Left colon (tissue), 2 donors: ENCODE measurements at regions not wholly inside any gene's neighbourhood (a gene's known extent, or its start where the extent isn't known, plus 50 kb on each side); places are given as distances from the start of the nearest gene placed in this dataset.
"Not testable (repeated sequence)": the region's sequence is repeated elsewhere in the genome, so short reads cannot be mapped to it uniquely, and the experiment has no call there.

ENCODE experiments used
- ATAC-seq: fragments of 200-7000 bp; cut with Tn5 transposase; one replicate; pipeline ENCODE4 v1.9.1; 2020; ENCODE audit warnings: mild to moderate bottlenecking, moderate library complexity
- DNase-seq, 2 donors: peaks; one replicate each; pipeline ENCODE4 v3.0.0-alpha.2; 2020
- intact Hi-C, 2 donors: fragments of 100-400 bp; cut with DNase I in 1 of 2; cut with micrococcal nuclease in 1 of 2; formaldehyde crosslinking; loops; one replicate each; pipeline versions ENCODE4 v1.11.2 to v1.14.0; 2022; cut with DNase I, micrococcal nuclease
- donor health status: DM: no; HTN: no; CAD: no.
- donor health status: DM: yes; HTN: yes; CAD: no.

DNA sequence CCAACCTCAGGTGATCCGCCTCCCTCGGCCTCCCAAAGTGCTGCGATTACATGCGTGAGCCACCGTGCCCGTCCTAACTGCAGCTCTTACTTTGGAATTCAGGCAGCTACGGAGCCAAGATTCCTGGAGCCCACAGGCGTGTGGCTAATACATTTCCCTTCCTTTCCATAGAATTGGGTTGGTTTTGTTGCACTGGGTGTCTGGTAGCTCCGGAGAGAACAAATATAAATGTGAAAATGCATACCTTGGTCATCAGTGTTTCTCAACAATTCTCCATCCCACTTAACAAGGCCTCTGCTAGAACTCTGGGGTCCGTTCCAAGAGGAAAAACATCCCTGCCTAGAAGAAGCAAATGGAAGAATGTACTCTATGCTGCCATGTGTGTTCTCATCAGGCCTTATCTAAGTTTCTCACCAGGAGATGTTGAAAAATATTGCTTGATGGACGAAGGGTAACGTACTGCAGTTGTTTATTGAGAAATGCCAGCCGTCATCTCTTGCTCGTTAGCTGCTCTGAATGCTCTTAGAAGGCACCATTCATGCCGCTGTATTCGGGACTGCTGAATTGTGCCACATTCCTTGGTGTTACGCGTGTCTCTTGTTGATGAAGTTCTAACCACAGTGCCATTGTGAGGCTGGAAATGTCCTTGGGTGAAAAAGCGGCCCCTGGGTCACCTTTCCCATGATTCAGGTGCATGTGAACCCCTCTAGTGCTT, 50.5 kb upstream of the CD99 start:
- DNase-seq (no peak), ATAC-seq (no peak)
- intact Hi-C loops: loop anchor here (5.0 to 10.0 kb wide), 2 partner anchors 172 to 174 kb away; no protein-coding TSS in a partner anchor

DNA sequence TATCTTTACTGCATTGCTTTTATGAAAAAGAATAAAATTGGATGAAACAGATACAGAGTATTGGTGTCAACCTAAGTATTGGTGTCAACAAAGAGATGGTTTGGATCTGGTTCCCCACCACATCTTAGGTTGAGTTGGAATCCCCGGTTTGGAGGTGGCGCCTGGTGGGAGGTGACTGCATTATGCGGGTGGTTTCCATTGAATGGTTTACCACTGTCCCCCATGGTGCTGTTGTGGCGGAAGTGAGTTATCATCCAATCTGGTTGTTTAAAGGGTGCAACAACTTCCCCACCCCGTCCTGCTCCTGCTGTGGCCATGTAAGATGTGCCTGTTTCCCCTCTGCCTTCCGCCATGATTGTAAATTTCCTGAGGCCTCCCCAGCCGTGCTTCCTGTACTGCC, 52.8 kb upstream of the CD99 start:
- ATAC-seq: no peak
- intact Hi-C loops: no loop called here
- DNase-seq: no peak

DNA sequence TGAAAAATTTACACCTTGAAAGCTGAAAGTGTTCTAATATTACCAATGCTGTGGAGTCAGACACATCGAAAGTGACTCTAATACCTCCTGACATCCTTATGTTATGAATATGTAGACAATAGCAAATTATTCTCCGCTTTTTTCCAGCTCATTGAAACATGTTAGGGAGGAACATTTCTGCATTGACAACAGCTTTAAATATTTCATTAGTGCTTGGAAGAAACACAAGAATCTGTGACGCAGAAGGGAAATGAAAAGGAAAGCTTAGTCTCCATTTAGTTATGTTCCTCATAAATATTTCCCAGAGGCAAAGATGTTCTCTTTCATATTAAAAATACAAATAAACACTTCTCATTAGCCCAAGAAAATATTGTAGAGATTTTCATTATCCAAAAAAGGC, 55.8 kb upstream of the CD99 start:
- intact Hi-C loops: no loop called here
- ATAC-seq: no peak
- DNase-seq: no peak

DNA sequence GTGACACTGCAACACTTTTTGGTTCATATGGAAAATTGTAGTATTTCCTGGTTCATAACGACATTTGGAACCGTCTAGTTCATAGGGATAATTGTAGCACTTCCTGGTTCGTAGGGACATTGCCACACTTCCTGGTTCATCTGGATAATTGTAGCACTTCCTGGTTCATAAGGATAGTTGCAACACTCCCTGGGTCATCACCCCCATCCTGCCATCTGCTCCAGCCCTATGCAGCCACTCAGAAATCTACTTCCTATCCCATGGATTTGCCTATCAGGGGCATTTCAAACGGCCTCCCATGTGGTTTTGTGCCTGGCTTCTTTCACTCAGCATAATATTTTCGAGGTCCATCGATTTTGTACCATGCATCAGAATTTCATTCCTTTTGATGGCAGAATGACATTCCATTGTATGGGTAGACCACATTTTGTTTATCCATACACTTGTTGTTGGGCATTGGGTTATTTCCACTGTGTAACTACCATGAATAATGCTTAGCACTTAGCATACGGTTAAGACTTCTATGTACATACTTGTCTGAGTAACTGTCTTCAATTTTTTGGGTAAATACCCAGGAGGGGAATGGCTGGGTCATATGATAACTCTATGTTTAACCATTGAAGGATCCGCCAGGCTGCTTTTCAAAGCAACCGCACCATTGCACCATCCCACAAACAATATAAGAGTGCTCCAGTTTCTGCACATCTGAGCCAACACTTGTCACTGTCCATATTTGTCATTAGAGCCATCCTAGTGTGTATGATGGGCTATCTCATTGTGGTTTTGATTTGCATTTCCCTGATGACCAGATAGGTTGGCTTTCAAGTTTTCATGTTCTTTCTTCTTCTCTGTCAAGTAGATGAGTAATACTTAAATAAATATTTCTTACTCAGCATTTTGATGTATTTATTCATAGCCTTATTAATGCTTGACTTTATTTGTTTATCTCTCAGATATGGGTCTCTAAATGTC, 58.3 kb upstream of the CD99 start:
- peak; percentile 36 for ATAC-seq
- intact Hi-C loops: no loop called here

DNA sequence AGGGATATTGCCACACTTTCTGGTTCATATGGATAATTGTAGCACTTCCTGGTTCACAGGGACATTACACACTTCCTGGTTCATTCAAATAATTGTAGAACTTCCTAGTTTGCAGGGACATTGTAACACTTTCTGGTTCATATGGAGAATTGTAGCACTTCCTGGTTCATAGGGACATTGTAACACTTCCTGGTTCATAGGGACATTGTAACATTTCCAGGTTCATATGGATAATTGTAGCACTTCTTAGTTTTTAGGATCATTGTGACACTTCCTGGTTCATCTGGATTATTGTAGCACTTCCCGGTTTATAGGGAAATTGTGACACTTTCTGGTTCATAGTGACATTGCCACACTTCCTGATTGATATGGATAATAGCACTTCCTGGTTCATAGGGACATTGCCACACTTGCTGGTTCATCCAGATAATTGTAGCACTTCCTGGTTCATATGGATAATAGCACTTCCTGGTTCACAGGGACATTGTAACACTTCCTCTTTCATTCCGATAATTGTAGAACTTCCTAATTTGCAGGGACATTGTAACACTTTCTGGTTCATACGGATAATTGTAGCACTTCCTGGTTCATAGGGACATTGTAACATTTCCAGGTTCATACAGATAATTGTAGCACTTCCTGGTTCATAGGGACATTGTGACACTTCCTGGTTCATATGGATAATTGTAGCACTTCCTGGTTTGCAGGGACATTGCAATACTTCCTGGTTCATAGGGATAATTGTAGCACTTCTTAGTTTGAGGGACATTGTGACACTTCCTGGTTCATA, 59.2 kb upstream of the CD99 start:
- ATAC-seq: peak; percentile 30
- intact Hi-C loops: no loop called here
- DNase-seq: no peak

More for the DNA sequence above, 58.3 kb upstream of the CD99 start:
- DNase-seq: no peak

DNA sequence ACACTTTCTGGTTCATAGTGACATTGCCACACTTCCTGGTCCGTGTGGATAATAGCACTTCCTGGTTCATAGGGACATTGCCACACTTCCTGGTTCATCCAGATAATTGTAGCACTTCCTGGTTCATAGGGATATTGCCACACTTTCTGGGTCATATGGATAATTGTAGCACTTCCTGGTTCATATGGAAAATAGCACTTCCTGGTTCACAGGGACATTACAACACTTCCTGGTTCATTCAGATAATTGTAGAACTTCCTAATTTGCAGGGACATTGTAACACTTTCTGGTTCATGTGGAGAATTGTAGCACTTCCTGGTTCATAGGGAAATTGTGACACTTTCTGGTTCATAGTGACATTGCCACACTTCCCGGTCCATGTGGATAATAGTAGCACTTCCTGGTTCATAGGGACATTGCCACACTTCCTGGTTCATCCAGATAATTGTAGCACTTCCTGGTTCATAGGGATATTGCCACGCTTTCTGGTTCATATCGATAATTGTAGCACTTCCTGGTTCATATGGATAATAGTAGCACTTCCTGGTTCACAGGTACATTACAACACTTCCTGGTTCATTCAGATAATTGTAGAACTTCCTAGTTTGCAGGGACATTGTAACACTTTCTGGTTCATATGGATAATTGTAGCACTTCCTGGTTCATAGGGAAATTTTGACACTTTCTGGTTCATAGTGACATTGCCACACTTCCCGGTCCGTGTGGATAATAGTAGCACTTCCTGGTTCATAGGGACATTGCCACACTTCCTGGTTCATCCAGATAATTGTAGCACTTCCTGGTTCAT, 60.0 kb upstream of the CD99 start:
- intact Hi-C loops, DNase-seq, ATAC-seq: not testable (repeated sequence)

DNA sequence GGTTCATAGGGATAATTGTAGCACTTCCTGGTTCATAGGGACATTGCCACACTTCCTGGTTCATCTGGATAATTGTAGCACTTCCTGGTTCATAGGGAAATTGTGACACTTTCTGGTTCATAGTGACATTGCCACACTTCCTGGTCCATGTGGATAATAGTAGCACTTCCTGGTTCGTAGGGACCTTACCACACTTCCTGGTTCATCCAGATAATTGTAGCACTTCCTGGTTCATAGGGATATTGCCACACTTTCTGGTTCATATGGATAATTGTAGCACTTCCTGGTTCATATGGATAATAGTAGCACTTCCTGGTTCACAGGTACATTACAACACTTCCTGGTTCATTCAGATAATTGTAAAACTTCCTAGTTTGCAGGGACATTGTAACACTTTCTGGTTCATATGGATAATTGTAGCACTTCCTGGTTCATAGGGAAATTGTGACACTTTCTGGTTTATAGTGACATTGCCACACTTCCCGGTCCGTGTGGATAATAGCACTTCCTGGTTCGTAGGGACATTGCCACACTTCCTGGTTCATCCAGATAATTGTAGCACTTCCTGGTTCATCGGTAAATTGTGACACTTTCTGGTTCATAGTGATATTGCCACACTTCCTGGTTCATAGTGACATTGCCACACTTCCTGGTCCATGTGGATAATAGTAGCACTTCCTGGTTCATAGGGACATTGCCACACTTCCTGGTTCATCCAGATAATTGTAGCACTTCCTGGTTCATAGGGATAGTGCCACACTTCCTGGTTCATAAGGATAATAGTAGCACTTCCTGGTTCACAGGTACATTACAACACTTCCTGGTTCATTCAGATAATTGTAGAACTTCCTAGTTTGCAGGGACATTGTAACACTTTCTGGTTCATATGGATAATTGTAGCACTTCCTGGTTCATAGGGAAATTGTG, 60.8 kb upstream of the CD99 start:
- ATAC-seq, intact Hi-C loops: not testable (repeated sequence)
- peak in 1 of 2 donors; percentile 37 for DNase-seq

DNA sequence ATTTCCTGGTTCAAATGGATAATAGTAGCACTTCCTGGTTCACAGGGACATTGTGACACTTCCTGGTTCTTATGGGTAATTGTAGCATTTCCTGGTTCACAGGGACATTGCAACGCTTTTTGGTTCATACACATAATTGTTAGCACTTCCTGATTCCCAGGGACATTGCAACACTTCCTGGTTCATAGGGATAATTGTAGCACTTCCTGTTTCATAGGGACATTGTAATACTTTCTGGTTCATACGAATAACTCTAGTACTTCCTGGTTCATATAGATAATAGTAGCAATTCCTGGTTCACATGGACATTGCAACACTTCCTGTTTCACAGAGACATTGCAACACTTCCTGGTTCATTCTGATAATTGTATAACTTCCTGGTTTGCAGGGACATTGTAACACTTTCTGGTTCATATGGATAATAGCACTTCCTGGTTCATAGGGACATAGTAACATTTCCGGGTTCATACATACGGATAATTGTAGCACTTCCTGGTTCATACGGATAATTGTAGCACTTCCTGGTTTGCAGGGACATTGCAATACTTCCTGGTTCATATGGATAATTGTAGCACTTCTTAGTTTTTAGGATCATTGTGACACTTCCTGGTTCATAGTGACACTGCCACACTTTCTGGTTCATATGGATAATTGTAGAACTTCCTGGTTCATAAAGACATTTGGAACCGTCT, 61.6 kb upstream of the CD99 start:
- intact Hi-C loops: no loop called here

DNA sequence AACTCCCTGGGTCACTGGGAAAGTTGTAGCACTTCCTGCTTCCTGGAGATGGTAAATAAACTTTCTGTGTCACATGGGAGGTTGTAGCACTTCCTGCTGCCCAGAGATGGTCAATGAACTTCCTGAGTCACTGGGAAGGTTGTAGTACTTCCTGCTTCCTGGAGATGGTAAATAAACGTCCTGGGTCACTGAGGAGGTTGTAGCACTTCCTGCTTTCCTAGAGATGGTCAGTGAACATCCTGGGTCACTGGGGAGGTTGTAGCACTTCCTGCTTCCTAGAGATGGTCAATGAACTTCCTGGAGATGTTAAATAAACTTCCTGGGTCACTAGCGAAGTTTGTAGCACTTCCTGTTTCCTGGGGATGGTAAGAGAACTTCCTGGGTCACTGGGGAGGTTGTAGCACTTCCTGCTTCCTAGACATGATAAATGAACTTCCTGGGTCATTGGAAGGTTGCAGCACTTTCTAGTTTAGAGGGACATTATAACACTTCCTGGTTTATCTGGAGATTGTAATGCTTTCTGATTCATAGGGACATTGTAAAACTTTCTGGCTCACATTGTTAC, 62.3 kb upstream of the CD99 start:
- intact Hi-C loops: no loop called here
- ATAC-seq (peak; percentile 29), DNase-seq (no peak)

More for the DNA sequence above, 61.6 kb upstream of the CD99 start:
- DNase-seq: no peak
- peak; percentile 17 for ATAC-seq

DNA sequence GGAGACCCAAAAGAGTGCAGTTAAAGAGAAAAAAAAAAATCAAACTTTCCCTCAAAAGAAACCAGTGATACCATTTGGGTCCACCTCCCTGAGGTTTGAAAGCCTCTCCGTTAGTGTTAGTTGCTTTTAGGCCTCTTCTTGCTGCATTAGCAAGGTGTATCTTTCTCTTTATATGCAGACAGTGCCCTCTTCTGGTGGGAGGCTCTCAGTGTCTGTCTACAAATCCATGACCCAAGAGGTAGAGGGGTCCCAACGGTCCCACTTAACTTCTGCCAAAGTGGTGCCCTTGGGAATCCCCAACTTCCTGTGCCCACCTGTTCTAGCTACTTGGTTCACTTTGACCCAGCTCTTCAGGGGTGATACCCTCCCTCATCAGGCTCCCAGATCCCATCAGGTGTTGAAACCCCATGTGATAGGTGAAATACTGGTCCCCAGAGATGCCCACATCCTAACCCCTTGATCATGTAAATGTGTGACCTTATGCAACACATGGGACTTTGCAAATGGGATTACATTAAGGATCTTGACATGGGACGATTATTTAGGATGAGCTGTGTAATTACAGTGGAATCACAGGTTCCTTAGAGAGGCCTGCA, 63.7 kb upstream of the CD99 start:
- intact Hi-C loops: no loop called here
- DNase-seq: peak in 1 of 2 donors; percentile 52
- ATAC-seq: peak; percentile 49

DNA sequence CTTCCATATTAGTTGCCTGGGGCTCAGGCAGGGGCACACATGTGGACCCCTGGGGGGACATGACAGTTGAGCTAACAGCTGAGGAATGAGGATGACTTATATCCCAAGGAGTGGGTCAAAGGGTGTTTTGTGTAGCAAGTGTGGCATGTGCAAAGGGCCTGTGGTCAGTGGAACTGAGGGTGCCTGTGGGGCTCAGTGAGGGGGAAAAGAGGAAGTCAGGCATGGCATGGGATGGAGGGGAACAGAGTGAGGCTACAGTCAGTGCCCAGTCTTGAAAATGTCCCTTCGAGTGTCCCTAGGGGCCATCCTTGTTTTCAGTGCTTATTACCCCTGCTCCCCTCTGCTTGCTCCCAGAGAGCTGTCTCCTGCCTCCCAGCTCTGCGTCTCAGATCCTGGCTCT, 64.3 kb upstream of the CD99 start:
- DNase-seq (no peak), ATAC-seq (no peak)
- intact Hi-C loops: no loop called here

DNA sequence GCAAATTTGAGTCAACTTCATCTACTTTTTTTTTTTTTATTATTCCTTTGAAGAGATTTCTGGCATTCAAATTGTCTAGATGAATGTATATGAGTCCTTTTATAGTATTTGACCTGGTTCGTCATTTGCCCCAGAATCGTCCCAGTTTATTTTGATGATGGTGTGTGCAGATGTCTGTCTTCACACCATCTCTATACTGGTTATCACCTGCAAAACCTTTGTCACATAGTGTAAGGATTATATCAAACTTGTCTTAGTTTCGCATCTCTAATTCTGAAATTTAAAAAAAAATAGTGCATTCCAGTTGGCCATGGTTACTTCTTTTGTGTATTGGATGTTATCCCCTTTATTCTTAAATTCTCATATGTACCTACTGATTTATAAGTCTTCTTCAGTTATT, 70.5 kb upstream of the CD99 start:
- DNase-seq (no peak), ATAC-seq (no peak)
- intact Hi-C loops: no loop called here

DNA sequence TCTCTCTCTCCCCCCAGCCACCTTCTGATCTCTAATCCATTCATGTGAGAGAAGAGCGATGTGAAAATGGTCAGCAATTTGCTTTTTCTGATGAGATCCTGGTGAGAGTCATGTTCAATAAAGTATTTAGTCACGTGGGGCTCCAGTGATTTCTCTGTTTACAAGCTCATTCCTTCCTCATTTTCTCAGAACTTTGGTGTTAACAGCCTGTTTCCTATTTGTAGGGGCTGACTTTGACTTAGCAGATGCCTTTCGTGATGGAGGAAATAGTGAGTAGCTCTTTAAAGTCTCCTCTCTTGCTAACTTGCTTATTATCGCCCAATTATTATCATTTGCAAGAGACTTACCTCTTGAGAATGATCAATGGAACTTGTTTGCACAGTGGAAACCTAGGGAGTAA, 72.6 kb upstream of the CD99 start:
- intact Hi-C loops: no loop called here
- ATAC-seq (no peak), DNase-seq (no peak)

DNA sequence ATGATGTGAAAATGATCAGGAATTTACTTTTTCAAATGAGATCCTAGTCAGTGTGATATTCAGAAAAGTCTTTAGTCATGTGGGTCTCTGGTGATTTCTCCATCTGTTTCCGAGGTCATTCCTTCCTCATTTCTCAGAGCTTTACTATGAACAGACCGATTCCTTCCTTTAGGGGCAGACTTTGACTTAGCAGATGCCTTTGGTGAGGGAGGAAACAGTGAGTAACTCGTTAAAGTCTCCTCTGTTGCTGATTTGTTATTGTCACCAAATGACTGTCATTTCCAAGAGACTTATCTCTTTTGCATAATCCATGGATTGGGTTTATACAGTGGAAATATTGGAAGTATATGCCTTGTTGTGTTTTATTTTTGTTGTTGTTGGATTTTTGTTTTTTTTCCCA, 76.2 kb upstream of the CD99 start:
- intact Hi-C loops: no loop called here
- DNase-seq (no peak), ATAC-seq (peak; percentile 69)

DNA sequence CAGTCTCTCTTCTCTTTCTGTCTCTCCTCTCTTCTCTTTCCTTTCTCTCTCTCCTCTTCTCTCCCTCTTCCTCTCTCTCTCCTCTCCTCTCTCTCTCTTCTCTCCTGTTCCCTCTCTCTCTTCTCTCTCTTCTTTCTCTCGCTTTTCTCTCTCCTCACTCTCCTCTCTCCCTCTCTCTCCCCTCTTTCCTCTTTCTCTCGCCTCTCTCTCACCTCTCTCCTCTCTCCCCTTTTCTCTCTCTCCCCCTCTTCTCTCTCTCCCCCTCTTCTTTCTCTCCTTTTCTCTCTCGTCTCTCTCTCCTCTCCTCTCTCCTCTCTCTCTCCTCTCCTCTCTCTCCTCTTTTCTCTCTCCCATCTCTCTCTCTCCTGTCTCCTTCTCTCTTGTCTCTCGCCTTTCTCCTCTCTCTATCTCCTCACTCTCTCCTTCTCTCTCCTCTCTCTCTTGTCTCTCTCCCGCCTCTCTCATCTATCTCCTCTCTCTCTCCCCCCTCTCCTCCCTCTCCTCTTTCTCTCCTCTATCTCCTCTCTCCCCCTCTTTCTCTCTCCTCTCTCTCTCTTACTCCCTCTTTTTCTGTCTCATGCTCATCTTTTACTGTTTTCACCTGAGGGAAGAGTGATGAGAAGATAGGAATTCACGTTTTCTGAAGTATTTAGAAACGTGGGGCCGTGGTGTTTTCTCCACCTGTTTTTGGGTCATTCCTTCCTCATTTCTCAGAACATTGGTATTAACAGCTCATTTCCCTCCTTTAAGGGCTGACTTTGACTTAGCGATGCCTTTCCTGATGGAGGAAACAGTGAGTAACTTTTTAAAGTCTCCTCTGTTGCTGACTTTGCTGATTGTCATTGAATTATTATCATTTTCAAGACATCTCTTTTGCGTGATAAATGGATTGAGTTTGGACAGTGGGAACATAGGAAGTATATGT, 80.6 kb upstream of the CD99 start:
- intact Hi-C loops: no loop called here
- DNase-seq: no peak
- ATAC-seq: no peak
